WTC11 (cell line): ENCODE measurements at regions not wholly inside any gene's neighbourhood (a gene's known extent, or its start where the extent isn't known, plus 50 kb on each side); places are given as distances from the start of the nearest gene placed in this dataset.

Experiments
- CTCF ChIP-seq: fragments of 200-600 bp; IDR thresholded peaks from 2 replicates; pipeline ENCODE4 v1.8.0; 2022; ENCODE audit warnings: antibody characterized with exemption
- ELF4 ChIP-seq: sonication (generic); formaldehyde crosslinking; IDR thresholded peaks from 2 replicates; pipeline ENCODE4 v1.8.1; 2022; ENCODE audit warnings: low read depth, mild to moderate bottlenecking, moderate library complexity, missing genetic modification reagents
- FOXJ3 ChIP-seq: sonication (generic); formaldehyde crosslinking; IDR thresholded peaks from 2 replicates; pipeline ENCODE4 v1.9.0; 2021; ENCODE audit warnings: missing genetic modification reagents, mild to moderate bottlenecking, borderline replicate concordance
- FOXP4 ChIP-seq: sonication (generic); formaldehyde crosslinking; IDR thresholded peaks from 2 replicates; pipeline ENCODE4 v1.8.0; 2022; ENCODE audit warnings: mild to moderate bottlenecking, missing genetic modification reagents
- GABPB1 ChIP-seq: sonication (generic); formaldehyde crosslinking; IDR thresholded peaks from 2 replicates; pipeline ENCODE4 v1.8.1; 2023; ENCODE audit warnings: mild to moderate bottlenecking, missing genetic modification reagents
- MYBL2 ChIP-seq: sonication (generic); formaldehyde crosslinking; IDR thresholded peaks from 2 replicates; pipeline ENCODE4 v1.8.1; 2023; ENCODE audit warnings: mild to moderate bottlenecking, moderate library complexity, missing genetic modification reagents
- NR1H2 ChIP-seq: sonication (generic); formaldehyde crosslinking; IDR thresholded peaks from 2 replicates; pipeline ENCODE4 v1.9.0; 2021; ENCODE audit warnings: mild to moderate bottlenecking, moderate library complexity, missing genetic modification reagents
- NR2C2 ChIP-seq: sonication (generic); formaldehyde crosslinking; IDR thresholded peaks from 2 replicates; pipeline ENCODE4 v1.8.0; 2022; ENCODE audit warnings: mild to moderate bottlenecking, missing genetic modification reagents
- RELA ChIP-seq: sonication (generic); formaldehyde crosslinking; IDR thresholded peaks from 2 replicates; pipeline ENCODE4 v1.8.1; 2022; ENCODE audit warnings: missing genetic modification reagents, mild to moderate bottlenecking, borderline replicate concordance
- STAT6 ChIP-seq: sonication (generic); formaldehyde crosslinking; conservative IDR thresholded peaks from 2 replicates; pipeline ENCODE4 v1.8.1; 2023; ENCODE audit warnings: mild to moderate bottlenecking, low read depth, missing genetic modification reagents, moderate library complexity
- USF1 ChIP-seq: sonication (generic); formaldehyde crosslinking; IDR thresholded peaks from 2 replicates; pipeline ENCODE4 v1.8.0; 2022; ENCODE audit warnings: mild to moderate bottlenecking, missing genetic modification reagents
- ZBTB43 ChIP-seq: sonication (generic); formaldehyde crosslinking; IDR thresholded peaks from 2 replicates; pipeline ENCODE4 v1.8.1; 2023; ENCODE audit warnings: mild to moderate bottlenecking, missing genetic modification reagents
- ZNF219 ChIP-seq: sonication (generic); formaldehyde crosslinking; IDR thresholded peaks from 2 replicates; pipeline ENCODE4 v1.8.0; 2023; ENCODE audit warnings: missing genetic modification reagents, mild to moderate bottlenecking, borderline replicate concordance
- ZSCAN18 ChIP-seq: fragments of 250-450 bp; sonication (Bioruptor Pico); IDR thresholded peaks from 2 replicates; pipeline ENCODE4 v2.1.2; 2022; ENCODE audit warnings: mild to moderate bottlenecking, moderate library complexity

GRCh38 chr6:68192988-68193387, 442.1 kb upstream of the ADGRB3 start:
- TF ChIP-seq GABPB1 (no peak), CTCF (no peak), USF1 (CRISPR knock-in tag) (no peak), FOXP4 (no peak), NR2C2 (CRISPR knock-in tag) (no peak), ZSCAN18 (CRISPR knock-in tag) (no peak), RELA (CRISPR knock-in tag) (no peak), STAT6 (no peak), ZNF219 (CRISPR knock-in tag) (no peak), MYBL2 (CRISPR knock-in tag) (no peak), FOXJ3 (CRISPR knock-in tag) (no peak), NR1H2 (no peak), ELF4 (CRISPR knock-in tag) (no peak), ZBTB43 (no peak)
